T47D (cell line): ENCODE measurements at regions not wholly inside any gene's neighbourhood (a gene's known extent, or its start where the extent isn't known, plus 50 kb on each side); places are given as distances from the start of the nearest gene placed in this dataset.

Experiments
- DNase-seq, 2 experiments: peaks; one replicate each; pipeline versions ENCODE4 v3.0.0 to v3.0.0-alpha.2; 2011 to 2012; ENCODE audit warnings: low read depth in 1 of 2, low spot score in 1 of 2
- JUND ChIP-seq: IDR thresholded peaks from 2 replicates; pipeline ENCODE4 v1.6.1; 2012; ENCODE audit warnings: low read depth
- in situ Hi-C: cut with HindIII; loops from 2 replicates; pipeline ENCODE4 v1.10.0; 2016; ENCODE audit warnings: low sequenced_read_pairs, low pct_unique_long_range_greater_than_20kb

DNA sequence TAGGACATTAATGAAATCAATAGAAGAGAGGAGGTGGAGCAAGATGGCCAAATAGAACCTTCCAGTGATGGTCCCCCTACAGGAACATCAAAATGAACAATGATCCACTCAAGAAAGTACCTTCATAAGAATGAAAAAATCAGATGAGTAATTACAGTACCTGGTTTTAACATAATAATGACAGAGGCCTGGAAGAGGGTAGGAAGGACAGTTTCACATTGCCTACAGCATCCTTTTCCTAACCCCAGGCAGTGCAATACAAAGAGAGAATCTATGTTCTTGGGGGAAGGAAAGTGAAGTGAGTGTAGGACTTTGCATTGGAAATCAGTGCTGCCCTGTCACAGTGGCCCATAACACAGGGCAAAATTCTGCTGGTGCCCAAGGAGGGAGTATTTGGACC lies 81.2 kb upstream of the SPTLC1 start:
- in situ Hi-C loops = no loop called here
- no peak for TF ChIP-seq JUND
- DNase-seq = no peak

DNA sequence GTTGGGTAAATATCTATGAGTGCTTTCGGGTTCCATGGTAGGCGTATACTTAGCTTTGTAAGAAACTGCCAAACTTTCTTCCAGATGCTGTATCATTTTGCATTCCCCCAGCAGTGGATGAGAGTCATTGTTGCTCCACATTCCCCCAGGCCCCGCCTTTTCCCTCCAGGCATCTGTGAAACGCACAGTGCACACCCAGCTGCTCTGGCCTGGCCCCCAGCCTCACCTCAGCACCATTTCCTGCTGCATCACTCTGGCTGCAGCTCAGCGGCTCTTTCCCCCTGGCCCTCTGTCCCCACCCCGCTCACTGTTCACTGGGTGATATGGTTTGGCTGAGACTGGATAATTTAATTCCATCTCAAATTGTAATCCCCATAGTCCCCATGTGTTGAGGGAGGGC lies 76.6 kb upstream of the SPTLC1 start:
- in situ Hi-C loops = no loop called here
- no peak for DNase-seq
- TF ChIP-seq JUND = no peak

DNA sequence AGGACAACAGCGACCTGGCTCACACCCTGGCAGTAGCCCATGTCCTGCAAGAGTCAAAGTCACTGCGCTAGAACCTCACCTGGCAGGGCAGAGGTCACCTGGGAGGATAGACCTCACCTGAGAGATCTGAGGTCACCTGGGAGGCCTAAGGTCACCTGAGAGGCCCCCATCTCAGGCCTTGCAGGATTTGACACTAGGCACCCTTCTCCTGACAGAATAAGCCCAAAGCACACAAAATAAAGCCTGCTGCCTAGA lies 75.2 kb upstream of the SPTLC1 start:
- DNase-seq = no peak
- TF ChIP-seq JUND = no peak
- in situ Hi-C loops = no loop called here

DNA sequence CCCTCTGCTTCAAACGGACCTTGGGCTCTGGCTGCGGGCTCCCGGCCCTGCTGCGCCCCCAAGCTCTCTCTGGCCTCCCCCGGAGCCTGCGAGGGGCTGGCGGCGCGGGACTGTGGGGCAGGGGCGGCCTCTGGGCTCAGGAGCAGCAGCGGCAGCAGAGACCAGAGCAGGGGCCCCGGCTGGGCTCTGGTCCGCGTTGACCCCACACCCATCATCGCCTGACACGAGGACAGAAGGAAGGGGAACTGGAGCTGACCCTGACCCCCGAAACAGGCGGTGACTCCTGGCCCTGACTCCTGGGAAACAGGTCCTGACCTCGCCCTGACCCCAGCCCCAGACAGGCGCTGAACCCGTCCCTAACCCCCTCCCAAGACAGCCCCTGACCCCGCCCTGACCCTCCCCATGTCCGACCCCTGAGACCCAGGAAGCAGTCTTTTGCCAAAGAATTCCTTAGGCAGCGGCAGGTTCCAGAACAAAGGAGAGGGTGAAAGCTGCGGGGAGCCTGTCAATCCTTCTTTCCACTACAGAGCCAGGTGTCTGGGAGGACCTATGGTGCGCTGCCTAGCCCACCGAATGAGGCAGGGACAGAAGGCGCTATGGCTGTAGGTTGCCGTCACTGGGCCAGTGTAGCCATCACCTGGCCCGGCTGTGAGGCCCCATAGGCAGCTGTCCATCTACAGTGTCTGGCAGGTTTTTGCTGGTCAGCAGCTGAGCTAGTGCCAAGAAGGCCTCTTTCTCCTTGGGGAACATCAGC lies 74.7 kb upstream of the SPTLC1 start:
- TF ChIP-seq JUND = no peak
- no peak for DNase-seq
- in situ Hi-C loops = no loop called here

DNA sequence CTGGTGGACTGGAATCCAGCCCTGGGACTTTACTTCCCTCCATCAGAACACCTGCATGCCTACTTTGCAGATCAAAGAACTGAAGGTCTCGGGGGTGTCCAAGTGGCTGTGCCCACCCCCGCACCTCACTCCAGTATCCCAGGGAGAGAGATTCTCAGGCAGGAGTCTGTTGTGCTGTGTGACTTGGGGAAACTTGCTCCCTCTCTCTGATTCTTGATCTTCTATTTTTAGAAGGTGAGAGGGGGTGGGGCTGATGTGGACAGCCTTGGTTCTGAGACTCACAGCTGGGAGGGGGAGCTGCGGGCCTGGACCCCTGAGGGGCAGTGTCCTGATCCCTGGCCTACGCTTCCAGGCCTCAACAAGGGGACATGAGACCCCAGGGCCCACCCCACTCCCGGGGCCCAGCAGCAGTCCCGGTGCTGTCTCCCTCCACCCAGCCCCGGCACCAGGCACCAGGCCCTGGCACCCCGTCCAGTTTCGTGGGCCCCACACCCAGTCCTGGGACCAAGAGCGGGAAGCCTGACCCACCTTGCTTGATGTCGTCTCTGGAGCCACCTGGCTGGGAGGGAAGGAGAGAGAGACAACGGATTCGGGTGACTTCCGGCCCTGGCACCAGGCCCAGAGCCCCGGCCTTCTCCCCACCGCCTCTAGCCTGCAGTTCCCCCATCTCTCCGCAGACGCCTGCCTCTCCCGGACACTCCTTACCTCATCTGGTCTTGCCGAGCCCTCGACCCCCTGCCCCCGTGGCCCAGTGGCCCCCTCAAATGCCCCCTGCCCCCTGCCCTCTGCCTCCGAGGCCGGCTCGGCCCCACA lies 74.0 kb upstream of the SPTLC1 start:
- DNase-seq = no peak
- TF ChIP-seq JUND = no peak
- in situ Hi-C loops = no loop called here

DNA sequence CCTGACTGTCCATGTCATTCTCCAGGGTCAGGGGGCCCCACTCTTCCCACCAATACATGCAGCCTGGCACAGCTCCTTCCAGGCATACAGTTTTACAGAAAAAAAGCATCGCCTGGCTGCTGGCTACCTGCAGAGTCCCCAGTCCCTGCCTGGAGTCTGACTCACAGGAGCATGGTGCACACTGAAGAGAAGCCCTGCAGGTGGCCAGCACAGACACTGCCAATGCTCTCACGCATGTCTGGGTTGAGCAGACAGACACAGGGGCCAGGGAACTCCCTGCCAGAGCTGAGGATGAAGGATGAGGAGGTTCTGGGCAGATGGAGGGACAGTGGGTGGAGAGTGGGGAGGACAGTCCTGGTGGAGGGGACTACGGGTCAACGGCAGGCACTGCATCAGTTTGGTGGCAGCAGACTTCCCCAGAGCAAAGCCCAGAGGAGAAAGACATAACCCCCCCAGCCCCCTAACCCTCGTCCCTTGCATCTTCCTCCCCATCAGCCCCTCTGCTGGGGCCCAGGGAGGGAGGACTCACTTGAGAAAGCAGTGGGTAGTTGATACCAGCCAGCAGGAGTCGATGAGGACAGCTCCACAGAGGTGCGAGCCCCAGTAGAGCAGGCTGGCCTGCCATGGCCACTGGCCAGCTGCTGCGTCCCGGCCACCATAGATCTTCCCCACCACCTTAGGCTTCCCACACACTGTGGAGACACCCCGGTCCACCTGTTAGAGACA lies 72.9 kb upstream of the SPTLC1 start:
- in situ Hi-C loops = no loop called here
- DNase-seq = no peak
- TF ChIP-seq JUND = no peak

DNA sequence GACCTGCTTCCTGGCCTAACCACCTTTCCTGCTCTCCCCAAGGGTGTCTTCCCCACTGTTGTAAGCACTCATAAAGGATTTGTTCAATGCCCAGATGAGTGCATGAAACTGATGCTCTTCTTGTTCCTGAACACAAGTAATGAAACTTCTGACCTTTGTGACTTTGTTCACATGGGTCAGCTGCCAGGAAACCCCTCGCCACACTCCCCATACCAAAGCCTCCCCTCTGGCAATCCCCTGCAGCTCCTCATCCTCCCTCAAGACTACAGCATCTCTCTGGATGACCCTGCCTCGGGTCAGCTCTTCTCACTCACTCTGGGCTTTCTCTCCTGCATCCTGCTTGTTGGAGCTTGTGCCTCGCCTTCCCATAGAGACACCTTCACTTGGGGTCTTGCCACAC lies 72.2 kb upstream of the SPTLC1 start:
- in situ Hi-C loops = no loop called here
- DNase-seq = no peak
- TF ChIP-seq JUND = no peak

DNA sequence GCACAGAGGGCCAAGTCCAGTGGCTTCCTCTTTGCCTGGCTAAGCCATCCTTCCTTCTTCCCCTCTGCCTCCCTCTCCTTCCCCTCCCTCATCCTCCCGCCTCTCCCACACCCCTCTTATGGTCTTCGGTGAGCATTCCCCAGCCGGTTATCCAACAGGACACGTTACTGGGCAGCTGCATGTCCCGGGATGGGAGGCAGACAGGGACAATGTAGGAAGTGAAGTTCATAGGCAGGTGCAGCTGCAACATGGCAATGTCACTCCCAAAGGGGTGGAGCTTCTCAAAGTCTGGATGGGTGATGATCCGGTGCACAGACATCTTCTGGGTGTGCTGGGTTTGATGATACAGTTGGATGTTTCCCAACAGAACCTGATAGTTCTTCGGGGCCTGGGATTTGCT lies 71.4 kb upstream of the SPTLC1 start:
- in situ Hi-C loops = no loop called here
- no peak for TF ChIP-seq JUND
- no peak for DNase-seq

DNA sequence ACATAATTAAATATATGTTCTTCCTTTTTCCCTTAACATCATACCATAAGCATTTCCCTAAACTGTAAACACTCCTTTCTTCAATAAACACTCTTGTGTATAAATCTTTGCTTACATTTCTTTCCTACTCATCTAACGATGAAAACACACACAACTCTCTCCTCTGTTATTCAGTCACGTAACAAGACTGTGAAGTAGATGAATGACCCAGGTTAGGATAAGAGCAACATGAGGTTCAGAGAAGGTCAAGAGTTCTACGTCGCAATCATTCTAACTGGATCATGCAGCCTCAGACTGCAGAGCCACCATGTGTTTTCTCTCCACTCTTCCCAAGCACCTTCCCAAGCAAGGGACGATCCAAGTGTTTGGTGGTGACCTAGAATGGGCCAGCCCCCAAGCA lies 70.5 kb upstream of the SPTLC1 start:
- no peak for DNase-seq
- in situ Hi-C loops = no loop called here
- TF ChIP-seq JUND = no peak

DNA sequence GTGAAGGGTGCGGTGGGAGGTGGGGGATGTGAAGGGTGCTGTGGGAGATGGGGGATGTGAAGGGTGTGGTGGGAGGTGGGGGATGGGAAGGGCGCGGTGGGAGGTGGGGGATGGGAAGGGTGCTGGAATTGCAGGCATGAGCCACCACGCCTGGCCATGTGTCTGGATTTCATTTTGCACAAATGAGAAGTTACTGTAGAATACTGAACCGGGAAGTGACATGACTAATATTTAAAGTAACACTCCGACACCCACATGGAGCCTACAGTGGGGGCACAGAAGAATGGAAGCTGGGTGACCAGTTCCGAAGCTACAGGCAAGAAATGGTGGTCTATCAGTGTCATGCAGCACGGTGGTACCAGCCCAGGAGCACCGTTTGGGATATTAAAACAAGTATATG lies 69.9 kb upstream of the SPTLC1 start:
- in situ Hi-C loops = no loop called here

DNA sequence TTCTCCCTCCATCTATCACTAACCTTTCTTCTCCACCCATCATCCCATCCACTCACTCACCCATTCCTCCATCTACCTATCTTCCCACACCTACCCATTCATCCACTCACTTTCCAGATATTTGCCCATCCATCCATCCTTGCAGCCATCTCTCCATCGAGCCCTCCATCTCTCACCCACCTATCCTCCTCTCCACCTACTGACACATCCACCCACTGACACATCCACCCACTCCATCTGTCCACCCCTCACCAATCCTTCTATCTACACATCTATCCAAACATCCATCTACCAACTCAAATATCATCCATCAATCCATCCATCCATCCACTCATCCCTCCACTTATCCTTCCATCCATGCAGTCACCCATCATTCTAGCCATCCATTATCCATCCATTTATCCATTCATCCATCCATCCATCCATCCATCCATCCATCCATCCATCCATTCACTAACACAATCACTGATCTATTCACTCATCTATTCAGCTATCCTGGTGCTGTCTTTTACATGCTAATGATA lies 68.9 kb upstream of the SPTLC1 start:
- no peak for TF ChIP-seq JUND
- DNase-seq = no peak
- in situ Hi-C loops = no loop called here

More for the DNA sequence above, 69.9 kb upstream of the SPTLC1 start:
- DNase-seq = no peak
- no peak for TF ChIP-seq JUND

DNA sequence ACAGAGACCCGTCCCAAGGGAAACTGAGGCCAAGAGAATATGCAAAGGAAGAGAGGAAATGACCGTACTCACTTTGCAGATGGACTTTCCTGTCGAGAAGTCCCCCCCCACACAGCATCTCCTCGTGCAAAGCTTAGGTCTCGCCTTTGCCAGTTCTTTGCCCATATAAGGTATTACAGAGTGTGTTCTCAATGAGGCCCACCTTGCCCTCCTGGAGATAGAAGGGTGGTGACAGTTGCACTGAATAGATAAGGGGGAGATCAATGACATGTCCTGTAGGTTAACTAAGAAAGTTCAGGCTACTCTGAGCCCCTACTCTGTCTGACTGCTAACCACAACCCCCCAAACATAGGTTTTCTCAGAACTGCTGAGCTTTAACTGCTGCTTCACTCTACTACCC lies 68.2 kb upstream of the SPTLC1 start:
- in situ Hi-C loops = no loop called here
- no peak for TF ChIP-seq JUND
- no peak for DNase-seq

DNA sequence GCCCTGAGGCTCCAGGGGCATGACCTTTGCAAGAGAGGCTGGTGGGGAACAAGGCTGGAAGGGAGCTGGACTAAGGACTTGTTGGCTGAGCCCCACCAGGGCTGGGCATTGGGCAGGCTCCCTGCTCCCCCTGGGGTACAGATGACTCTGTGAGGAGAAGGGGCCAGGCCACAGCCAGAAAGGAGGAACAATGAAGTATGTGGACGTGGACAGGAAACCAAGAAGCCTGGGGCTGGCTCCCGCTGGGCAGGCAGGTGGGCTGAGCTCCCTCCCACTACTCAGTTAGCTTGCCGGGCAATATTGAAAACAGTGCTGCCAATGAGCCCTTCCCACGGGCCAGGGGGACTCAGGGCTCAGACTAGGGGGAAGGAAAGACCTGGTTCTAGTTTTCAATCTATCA lies 66.1 kb upstream of the SPTLC1 start:
- DNase-seq = no peak
- no peak for TF ChIP-seq JUND
- in situ Hi-C loops = no loop called here
